ENCODE measurements at regions not wholly inside any gene's neighbourhood (a gene's known extent, or its start where the extent isn't known, plus 50 kb on each side); places are given as distances from the start of the nearest gene placed in this dataset.

DNA sequence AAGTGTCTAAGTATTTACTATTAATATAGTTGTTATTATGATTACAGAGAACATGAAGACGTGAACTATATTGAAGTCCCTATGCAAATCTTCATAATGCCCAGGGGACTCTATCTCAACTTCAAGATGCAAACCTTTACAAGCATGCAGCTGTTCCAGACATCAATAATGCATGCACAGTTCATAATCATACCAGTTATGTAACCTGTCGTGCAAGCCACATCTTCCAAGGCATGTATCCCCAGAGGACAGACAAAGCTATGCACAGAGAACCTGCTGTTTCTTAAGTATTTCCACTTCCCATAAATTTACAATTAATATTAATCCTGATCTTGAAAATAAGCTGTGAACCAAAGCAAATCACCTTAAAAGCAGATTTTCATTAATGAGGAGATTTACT is 534.1 kb downstream of the TUSC7 start:
- no peak overlapping the region for H3K4me3 ChIP-seq (ENCODE audit: low read length)
- no peaks in the 10 kb centered on the region for H3K36me3 ChIP-seq (ENCODE audit: control insufficient read depth, low read depth, low read length)
- H3K27ac ChIP-seq (ENCODE audit: low read length), result no peak overlapping the region
- no peaks in the 10 kb centered on the region for H3K9me3 ChIP-seq (ENCODE audit: control insufficient read depth, low read depth, low read length)
- no peak overlapping the region for H3K9ac ChIP-seq (ENCODE audit: low read length)
- H3K4me1 ChIP-seq (ENCODE audit: control insufficient read depth, low read depth, low read length), result no peaks in the 10 kb centered on the region
- no peaks in the 10 kb centered on the region for H3K27me3 ChIP-seq (ENCODE audit: control insufficient read depth, insufficient read depth, low read length)

DNA sequence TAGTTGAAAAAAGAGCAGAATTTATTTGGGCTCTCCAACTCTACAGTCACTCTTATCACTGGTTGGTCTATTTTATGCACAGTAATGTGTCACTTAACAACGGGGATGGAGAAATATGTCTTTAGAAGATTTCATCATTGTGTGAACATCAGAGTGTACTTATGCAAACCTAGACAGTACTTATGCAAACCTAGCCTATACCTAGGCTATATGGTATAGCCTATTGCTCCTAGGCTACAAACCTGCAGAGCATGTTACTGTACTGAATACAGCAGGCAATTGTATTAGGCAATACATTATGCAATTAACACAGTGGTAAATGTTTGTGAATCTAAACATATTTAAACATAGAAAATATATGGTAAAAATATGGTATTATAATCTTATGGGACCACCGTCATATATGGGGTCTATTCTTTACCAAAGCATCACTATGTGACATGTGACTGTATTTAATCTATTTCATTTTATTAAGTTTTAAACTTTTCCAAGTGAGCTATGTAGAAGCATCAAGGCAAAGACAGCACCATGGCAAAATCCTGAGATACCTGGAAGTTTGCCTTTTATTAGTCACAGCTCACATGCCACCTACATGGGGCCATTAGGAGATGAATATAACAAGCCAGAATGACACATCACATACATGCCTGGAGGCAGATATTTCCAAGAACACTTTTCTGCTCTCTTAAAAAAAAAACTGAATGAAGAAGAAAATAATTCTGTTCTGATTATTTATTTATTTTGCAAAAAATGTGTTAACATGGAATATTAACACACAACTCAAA is 537.4 kb downstream of the TUSC7 start:
- no peak overlapping the region for H3K9ac ChIP-seq (ENCODE audit: low read length)
- no peaks in the 10 kb centered on the region for H3K9me3 ChIP-seq (ENCODE audit: control insufficient read depth, low read depth, low read length)
- no peak overlapping the region for H3K4me3 ChIP-seq (ENCODE audit: low read length)
- no peaks in the 10 kb centered on the region for H3K4me1 ChIP-seq (ENCODE audit: control insufficient read depth, low read depth, low read length)
- H3K36me3 ChIP-seq (ENCODE audit: control insufficient read depth, low read depth, low read length), result no peaks in the 10 kb centered on the region
- H3K27ac ChIP-seq (ENCODE audit: low read length), result no peak overlapping the region
- H3K27me3 ChIP-seq (ENCODE audit: control insufficient read depth, insufficient read depth, low read length), result no peaks in the 10 kb centered on the region

DNA sequence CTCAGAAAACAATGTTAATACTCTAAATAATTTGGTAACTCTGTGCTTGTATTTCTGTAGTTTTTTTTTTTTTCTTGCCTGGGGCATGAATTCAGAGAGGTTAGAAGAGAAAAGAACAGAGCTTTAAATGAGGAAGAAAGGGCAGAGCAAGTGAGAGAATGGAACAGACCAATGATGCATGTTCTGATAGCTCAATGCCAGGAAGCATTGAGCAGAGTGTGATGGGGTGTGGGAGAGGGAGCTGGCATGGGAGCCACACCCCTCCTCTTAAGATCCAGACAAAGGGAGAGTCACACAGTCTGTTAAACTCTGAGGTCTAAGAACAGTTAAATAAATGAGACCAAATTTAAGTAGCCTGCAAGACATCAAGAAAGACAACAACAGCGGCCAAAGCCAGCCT is 538.6 kb downstream of the TUSC7 start:
- Histone ChIP-seq H3K9ac (ENCODE audit: low read length) (no peak overlapping the region), H3K27ac (ENCODE audit: low read length) (no peak overlapping the region), H3K9me3 (ENCODE audit: control insufficient read depth, low read depth, low read length) (no peaks in the 10 kb centered on the region), H3K36me3 (ENCODE audit: control insufficient read depth, low read depth, low read length) (no peaks in the 10 kb centered on the region), H3K4me1 (ENCODE audit: control insufficient read depth, low read depth, low read length) (no peaks in the 10 kb centered on the region), H3K27me3 (ENCODE audit: control insufficient read depth, insufficient read depth, low read length) (no peaks in the 10 kb centered on the region), H3K4me3 (ENCODE audit: low read length) (no peak overlapping the region)

DNA sequence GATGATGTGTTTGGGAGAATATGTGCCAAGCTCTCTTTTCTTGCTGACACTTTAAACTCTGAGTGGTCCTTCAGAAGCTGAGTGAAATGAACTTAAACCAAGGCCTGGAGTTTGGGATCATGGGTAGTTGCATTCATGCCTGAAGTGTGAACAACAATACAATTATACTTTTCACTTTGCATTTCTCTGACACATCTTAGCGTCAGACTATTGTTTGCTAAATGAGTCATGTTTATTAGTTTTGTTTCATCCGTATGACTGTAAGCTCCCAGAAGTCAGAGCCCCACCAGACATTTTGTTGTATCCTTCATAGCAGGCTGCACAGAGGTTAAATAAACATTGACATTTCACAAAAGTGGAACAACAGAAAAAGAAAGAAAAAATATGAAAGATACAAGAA is 542.6 kb downstream of the TUSC7 start:
- H3K27ac ChIP-seq (ENCODE audit: low read length), result no peak overlapping the region
- H3K4me1 ChIP-seq (ENCODE audit: control insufficient read depth, low read depth, low read length), result no peaks in the 10 kb centered on the region
- H3K4me3 ChIP-seq (ENCODE audit: low read length), result no peak overlapping the region
- no peaks in the 10 kb centered on the region for H3K9me3 ChIP-seq (ENCODE audit: control insufficient read depth, low read depth, low read length)
- H3K36me3 ChIP-seq (ENCODE audit: control insufficient read depth, low read depth, low read length), result no peaks in the 10 kb centered on the region
- H3K27me3 ChIP-seq (ENCODE audit: control insufficient read depth, insufficient read depth, low read length), result no peaks in the 10 kb centered on the region
- H3K9ac ChIP-seq (ENCODE audit: low read length), result no peak overlapping the region

- Histone ChIP-seq H3K27me3 (ENCODE audit: control insufficient read depth, insufficient read depth, low read length) (no peaks in the 10 kb centered on the region), H3K9ac (ENCODE audit: low read length) (no peak overlapping the region), H3K27ac (ENCODE audit: low read length) (no peak overlapping the region), H3K4me1 (ENCODE audit: control insufficient read depth, low read depth, low read length) (no peaks in the 10 kb centered on the region), H3K9me3 (ENCODE audit: control insufficient read depth, low read depth, low read length) (no peaks in the 10 kb centered on the region), H3K36me3 (ENCODE audit: control insufficient read depth, low read depth, low read length) (no peaks in the 10 kb centered on the region), H3K4me3 (ENCODE audit: low read length) (no peak overlapping the region)
These were observed 543.1 kb downstream of the TUSC7 start for GRCh38 chr3:117252651-117253050.

GRCh38 chr3:117253636-117254035 is 544.1 kb downstream of the TUSC7 start:
- no peaks in the 10 kb centered on the region for H3K36me3 ChIP-seq (ENCODE audit: control insufficient read depth, low read depth, low read length)
- no peaks in the 10 kb centered on the region for H3K27me3 ChIP-seq (ENCODE audit: control insufficient read depth, insufficient read depth, low read length)
- H3K4me3 ChIP-seq (ENCODE audit: low read length), result no peak overlapping the region
- H3K27ac ChIP-seq (ENCODE audit: low read length), result no peak overlapping the region
- H3K9ac ChIP-seq (ENCODE audit: low read length), result no peak overlapping the region
- H3K4me1 ChIP-seq (ENCODE audit: control insufficient read depth, low read depth, low read length), result no peaks in the 10 kb centered on the region
- no peaks in the 10 kb centered on the region for H3K9me3 ChIP-seq (ENCODE audit: control insufficient read depth, low read depth, low read length)

DNA sequence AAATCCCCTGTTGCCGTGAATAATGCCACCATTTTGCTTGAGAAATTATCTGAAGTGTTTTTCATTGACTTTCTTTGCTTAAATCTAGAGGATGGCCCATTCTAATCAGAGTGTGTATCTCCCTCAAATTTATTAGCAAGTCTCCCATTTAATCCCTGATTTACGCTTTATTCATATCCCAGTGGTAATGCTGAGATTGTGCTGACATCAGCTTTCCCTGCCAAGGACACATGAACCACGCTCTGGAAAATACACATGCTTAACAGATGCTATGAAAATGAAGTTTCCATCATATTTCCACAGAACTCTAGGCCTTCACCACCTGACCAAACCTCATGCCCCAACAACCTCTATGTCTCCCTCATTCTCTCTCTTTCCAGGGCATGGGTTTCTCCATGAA is 545.4 kb downstream of the TUSC7 start:
- Histone ChIP-seq H3K9me3 (ENCODE audit: control insufficient read depth, low read depth, low read length) (no peaks in the 10 kb centered on the region), H3K27ac (ENCODE audit: low read length) (no peak overlapping the region), H3K4me3 (ENCODE audit: low read length) (no peak overlapping the region), H3K9ac (ENCODE audit: low read length) (no peak overlapping the region), H3K4me1 (ENCODE audit: control insufficient read depth, low read depth, low read length) (no peaks in the 10 kb centered on the region), H3K36me3 (ENCODE audit: control insufficient read depth, low read depth, low read length) (no peaks in the 10 kb centered on the region), H3K27me3 (ENCODE audit: control insufficient read depth, insufficient read depth, low read length) (no peaks in the 10 kb centered on the region)

GRCh38 chr3:117255736-117256135 is 546.2 kb downstream of the TUSC7 start:
- Histone ChIP-seq H3K9ac (ENCODE audit: low read length) (no peak overlapping the region), H3K4me1 (ENCODE audit: control insufficient read depth, low read depth, low read length) (no peaks in the 10 kb centered on the region), H3K36me3 (ENCODE audit: control insufficient read depth, low read depth, low read length) (no peaks in the 10 kb centered on the region), H3K27ac (ENCODE audit: low read length) (no peak overlapping the region), H3K9me3 (ENCODE audit: control insufficient read depth, low read depth, low read length) (no peaks in the 10 kb centered on the region), H3K4me3 (ENCODE audit: low read length) (no peak overlapping the region), H3K27me3 (ENCODE audit: control insufficient read depth, insufficient read depth, low read length) (no peaks in the 10 kb centered on the region)

DNA sequence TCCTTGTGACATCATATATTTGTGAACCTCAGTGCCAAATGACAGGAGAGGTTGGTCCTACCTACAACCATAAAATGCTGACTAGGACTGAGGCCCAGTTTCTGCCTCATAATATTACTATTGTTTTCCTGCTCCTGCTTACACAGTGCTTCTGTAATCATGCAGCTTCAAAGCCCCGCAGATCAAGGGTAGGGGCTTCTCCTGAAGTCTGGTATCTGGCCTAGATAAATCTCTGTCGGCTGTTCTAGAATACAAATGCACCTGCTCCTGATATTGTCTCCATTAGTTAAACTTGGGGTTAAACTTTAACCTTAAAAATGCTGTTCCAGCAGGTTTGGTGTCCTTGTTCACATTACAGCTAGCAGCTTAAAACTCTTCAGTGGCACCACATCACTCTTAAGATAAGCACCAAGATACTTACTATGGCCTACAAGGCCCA is 552.4 kb downstream of the TUSC7 start:
- no peak overlapping the region for H3K9ac ChIP-seq (ENCODE audit: low read length)
- no peaks in the 10 kb centered on the region for H3K9me3 ChIP-seq (ENCODE audit: control insufficient read depth, low read depth, low read length)
- H3K36me3 ChIP-seq (ENCODE audit: control insufficient read depth, low read depth, low read length), result no peaks in the 10 kb centered on the region
- no peaks in the 10 kb centered on the region for H3K4me1 ChIP-seq (ENCODE audit: control insufficient read depth, low read depth, low read length)
- no peaks in the 10 kb centered on the region for H3K27me3 ChIP-seq (ENCODE audit: control insufficient read depth, insufficient read depth, low read length)
- no peak overlapping the region for H3K4me3 ChIP-seq (ENCODE audit: low read length)
- H3K27ac ChIP-seq (ENCODE audit: low read length), result no peak overlapping the region

DNA sequence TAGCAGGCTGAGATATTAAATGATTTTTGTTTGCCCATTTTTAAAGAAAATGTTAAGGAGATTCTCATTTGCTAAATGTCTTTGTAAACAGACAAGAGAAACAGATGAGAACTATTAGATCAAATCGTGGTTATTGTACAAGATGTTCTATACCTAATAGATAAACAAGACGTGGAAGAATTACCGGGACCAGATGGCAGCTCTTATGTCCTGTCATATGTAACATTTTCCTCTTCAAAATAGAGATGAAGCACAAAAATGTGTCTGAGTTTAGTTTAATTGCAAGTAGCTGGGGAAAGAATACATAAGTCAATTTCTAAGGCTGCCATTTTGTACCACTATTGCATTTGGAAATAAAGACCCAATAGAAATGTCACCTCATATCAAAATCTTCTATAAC is 553.7 kb downstream of the TUSC7 start:
- Histone ChIP-seq H3K9me3 (ENCODE audit: control insufficient read depth, low read depth, low read length) (no peaks in the 10 kb centered on the region), H3K27me3 (ENCODE audit: control insufficient read depth, insufficient read depth, low read length) (no peaks in the 10 kb centered on the region), H3K27ac (ENCODE audit: low read length) (no peak overlapping the region)

DNA sequence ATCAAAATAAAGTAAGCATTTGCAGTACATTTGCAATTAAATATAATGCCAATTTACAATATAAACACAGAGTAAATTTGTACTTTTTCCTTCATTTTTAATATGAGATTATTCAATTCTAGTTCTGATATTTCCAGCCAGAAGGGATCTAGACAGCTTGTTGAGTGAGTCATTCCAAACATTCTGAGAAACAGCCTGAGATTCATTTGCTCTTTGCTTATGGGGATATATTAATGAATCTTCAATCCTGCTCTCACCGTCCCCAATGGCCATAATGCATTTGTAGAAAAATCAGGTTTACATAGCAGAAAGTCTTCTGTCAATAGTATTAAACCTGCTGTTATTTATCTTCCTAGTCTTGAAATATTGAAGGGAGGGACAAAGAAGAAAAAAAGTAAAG is 554.2 kb downstream of the TUSC7 start:
- no peak overlapping the region for H3K9ac ChIP-seq (ENCODE audit: low read length)
- no peaks in the 10 kb centered on the region for H3K4me1 ChIP-seq (ENCODE audit: control insufficient read depth, low read depth, low read length)
- H3K4me3 ChIP-seq (ENCODE audit: low read length), result no peak overlapping the region
- no peak overlapping the region for H3K27ac ChIP-seq (ENCODE audit: low read length)
- no peaks in the 10 kb centered on the region for H3K36me3 ChIP-seq (ENCODE audit: control insufficient read depth, low read depth, low read length)
- H3K27me3 ChIP-seq (ENCODE audit: control insufficient read depth, insufficient read depth, low read length), result no peaks in the 10 kb centered on the region
- no peaks in the 10 kb centered on the region for H3K9me3 ChIP-seq (ENCODE audit: control insufficient read depth, low read depth, low read length)

More for the DNA sequence above, 553.7 kb downstream of the TUSC7 start:
- no peaks in the 10 kb centered on the region for H3K4me1 ChIP-seq (ENCODE audit: control insufficient read depth, low read depth, low read length)
- H3K9ac ChIP-seq (ENCODE audit: low read length), result no peak overlapping the region
- no peak overlapping the region for H3K4me3 ChIP-seq (ENCODE audit: low read length)
- H3K36me3 ChIP-seq (ENCODE audit: control insufficient read depth, low read depth, low read length), result no peaks in the 10 kb centered on the region

GRCh38 chr3:117264204-117264994 is 554.8 kb downstream of the TUSC7 start:
- no peak overlapping the region for H3K9ac ChIP-seq (ENCODE audit: low read length)
- no peaks in the 10 kb centered on the region for H3K9me3 ChIP-seq (ENCODE audit: control insufficient read depth, low read depth, low read length)
- no peak overlapping the region for H3K27ac ChIP-seq (ENCODE audit: low read length)

More at GRCh38 chr3:117264204-117264994, 554.8 kb downstream of the TUSC7 start:
- H3K4me1 ChIP-seq (ENCODE audit: control insufficient read depth, low read depth, low read length), result no peaks in the 10 kb centered on the region
- no peak overlapping the region for H3K4me3 ChIP-seq (ENCODE audit: low read length)
- no peaks in the 10 kb centered on the region for H3K36me3 ChIP-seq (ENCODE audit: control insufficient read depth, low read depth, low read length)
- H3K27me3 ChIP-seq (ENCODE audit: control insufficient read depth, insufficient read depth, low read length), result no peaks in the 10 kb centered on the region

All from iPS-18a (cell line).